ENCODE measurements at regions not wholly inside any gene's neighbourhood (a gene's known extent, or its start where the extent isn't known, plus 50 kb on each side); places are given as distances from the start of the nearest gene placed in this dataset.

GRCh38 chr4:63361628-63362027 lies 1047.6 kb downstream of the TECRL start:
- H3K4me3 ChIP-seq = no peak overlapping the region
- DNase-seq (ENCODE audit: low spot score) = no peak
- H3K27ac ChIP-seq = no peak overlapping the region
- no peak for TF ChIP-seq CTCF (IDR thresholded peaks at IDR 0.05)

- no peak for TF ChIP-seq CTCF (IDR thresholded peaks at IDR 0.05)
These were observed 1048.2 kb downstream of the TECRL start for GRCh38 chr4:63361066-63361465.

GRCh38 chr4:63349674-63350025 lies 1059.6 kb downstream of the TECRL start:
- no peak for DNase-seq (ENCODE audit: low spot score)

More at GRCh38 chr4:63361066-63361465, 1048.2 kb downstream of the TECRL start:
- DNase-seq (ENCODE audit: low spot score) = no peak
- Histone ChIP-seq H3K27ac (no peak overlapping the region), H3K4me3 (no peak overlapping the region)

GRCh38 chr4:63348735-63349673 lies 1060.2 kb downstream of the TECRL start:
- no peak for DNase-seq (ENCODE audit: low spot score)
- no peak for TF ChIP-seq CTCF (IDR thresholded peaks at IDR 0.05)
- Histone ChIP-seq H3K27ac (no peak overlapping the region), H3K4me3 (no peak overlapping the region)

More at GRCh38 chr4:63349674-63350025, 1059.6 kb downstream of the TECRL start:
- no peak for TF ChIP-seq CTCF (IDR thresholded peaks at IDR 0.05)
- H3K4me3 ChIP-seq = no peak overlapping the region
- H3K27ac ChIP-seq = no peak overlapping the region

- no peak for DNase-seq (ENCODE audit: low spot score)
- Histone ChIP-seq H3K27ac (no peak overlapping the region), H3K4me3 (no peak overlapping the region)
- TF ChIP-seq CTCF (IDR thresholded peaks at IDR 0.05) = no peak
These were observed 1084.1 kb downstream of the TECRL start for GRCh38 chr4:63325140-63325539.

- no peak for DNase-seq (ENCODE audit: low spot score)
- Histone ChIP-seq H3K4me3 (no peak overlapping the region), H3K27ac (no peak overlapping the region)
- no peak for TF ChIP-seq CTCF (IDR thresholded peaks at IDR 0.05)
These were observed 1092.6 kb downstream of the TECRL start for GRCh38 chr4:63316633-63317032.

GRCh38 chr4:63315651-63316050 lies 1093.6 kb downstream of the TECRL start:
- Histone ChIP-seq H3K4me3 (no peak overlapping the region), H3K27ac (no peak overlapping the region)
- no peak for DNase-seq (ENCODE audit: low spot score)
- no peak for TF ChIP-seq CTCF (IDR thresholded peaks at IDR 0.05)
